ENCODE measurements at regions not wholly inside any gene's neighbourhood (a gene's known extent, or its start where the extent isn't known, plus 50 kb on each side); places are given as distances from the start of the nearest gene placed in this dataset.

DNA sequence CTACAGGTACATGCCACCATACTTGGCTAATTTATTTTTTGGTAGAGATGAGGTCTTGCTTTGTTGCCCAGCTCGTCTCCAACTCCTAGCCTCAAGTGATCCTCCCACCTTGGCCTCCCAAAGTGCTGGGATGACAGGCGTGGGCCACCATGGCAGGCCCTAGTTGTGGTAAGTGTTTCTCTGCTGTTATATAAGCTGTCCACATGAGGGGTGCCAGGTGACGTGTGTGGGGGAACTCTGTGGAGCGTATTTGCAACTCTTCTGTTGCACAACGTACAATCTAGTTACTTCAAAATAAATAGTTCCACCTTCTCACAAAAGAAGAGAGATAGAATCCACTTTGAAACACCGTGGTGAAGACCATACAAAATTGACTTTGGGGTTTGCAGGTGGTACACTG is 125.1 kb downstream of the NCOR2 start:
- TF ChIP-seq POLR2A (IDR thresholded peaks at IDR 0.05; ENCODE audit: low read depth, low read length): no peak
- TF ChIP-seq POLR2AphosphoS5 (IDR thresholded peaks at IDR 0.05; ENCODE audit: low read depth, low read length): no peak
- no peak for TF ChIP-seq SPI1 (IDR thresholded peaks at IDR 0.05; ENCODE audit: low read depth, low read length)

Data from GM12891 (cell line).